ENCODE measurements at regions not wholly inside any gene's neighbourhood (a gene's known extent, or its start where the extent isn't known, plus 50 kb on each side); places are given as distances from the start of the nearest gene placed in this dataset.
"Not testable (repeated sequence)": the region's sequence is repeated elsewhere in the genome, so short reads cannot be mapped to it uniquely, and the experiment has no call there.

GRCh38 chr3:26291840-26292239 is 330.7 kb upstream of the LRRC3B start:
- DNase-seq, result no peak

GRCh38 chr3:26292780-26293179 is 329.8 kb upstream of the LRRC3B start:
- DNase-seq, result no peak

DNA sequence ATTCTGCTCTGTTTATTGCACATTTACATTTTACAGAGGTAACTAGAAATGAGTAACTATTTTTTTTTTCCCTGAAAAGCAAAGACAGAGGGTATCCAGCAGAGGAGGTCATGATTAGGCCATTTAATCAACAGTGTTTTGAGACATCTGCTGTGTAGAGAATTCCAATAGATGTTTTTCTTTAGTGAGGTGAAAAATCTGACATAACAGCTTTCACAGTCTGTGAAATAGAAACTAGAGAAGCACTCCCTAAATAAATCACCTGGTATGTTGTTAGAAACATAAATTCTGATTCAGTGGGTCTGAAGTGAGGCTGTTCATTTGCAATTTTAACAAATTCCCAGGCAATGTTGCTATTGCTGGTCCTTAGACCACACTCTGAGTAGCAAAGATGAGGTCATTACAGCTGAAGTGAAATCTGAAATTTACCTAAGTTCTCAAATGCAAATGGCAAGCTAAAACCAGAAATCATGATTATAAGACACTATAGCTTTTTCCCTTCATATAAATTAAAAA is 329.2 kb upstream of the LRRC3B start:
- DNase-seq, result no peak

GRCh38 chr3:26307192-26307591 is 315.4 kb upstream of the LRRC3B start:
- no peak for DNase-seq

- no peak for DNase-seq
Observed at GRCh38 chr3:26307787-26308186, 314.8 kb upstream of the LRRC3B start.

DNA sequence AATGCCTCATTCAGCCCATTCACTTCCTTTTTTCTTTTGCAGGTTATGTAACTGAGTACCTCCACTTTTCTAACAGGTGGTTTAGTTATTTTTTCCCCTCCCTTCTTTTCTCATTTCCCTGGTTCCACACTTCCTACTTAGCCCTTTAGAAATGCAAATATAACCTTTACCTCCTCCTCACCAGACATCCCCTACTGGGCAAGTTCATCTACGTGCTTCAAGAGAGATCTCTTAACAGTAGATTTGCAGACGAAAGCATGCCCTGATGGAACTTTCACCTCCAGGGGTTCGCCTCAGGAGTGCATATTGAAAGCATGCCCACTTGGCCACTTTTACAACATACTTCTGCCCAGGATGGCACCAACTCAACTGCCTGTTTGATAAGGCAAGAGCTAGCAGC is 314.1 kb upstream of the LRRC3B start:
- DNase-seq, result no peak

DNA sequence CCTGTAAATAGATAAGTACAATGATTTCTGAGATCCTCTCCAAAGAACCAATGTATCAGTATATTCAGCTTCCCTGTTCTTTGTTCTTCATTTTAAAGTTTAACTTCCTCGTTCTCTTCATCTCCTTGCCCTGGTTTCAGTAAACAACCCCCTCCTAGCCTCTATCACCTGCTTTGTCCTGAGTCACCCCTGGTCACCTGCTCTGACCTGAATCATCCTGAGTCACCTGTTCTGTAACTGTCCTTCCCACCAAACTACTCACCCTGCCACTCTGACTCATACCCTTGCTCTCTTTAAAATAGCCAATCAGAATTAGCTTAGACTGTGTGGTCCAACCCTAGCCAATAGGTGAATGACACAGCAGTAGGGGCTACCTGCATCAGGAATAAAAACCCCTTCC is 313.0 kb upstream of the LRRC3B start:
- DNase-seq, result not testable (repeated sequence)

- no peak for DNase-seq
Observed at GRCh38 chr3:26312816-26313215, 309.8 kb upstream of the LRRC3B start.

- DNase-seq, result no peak
Observed at GRCh38 chr3:26316472-26316871, 306.1 kb upstream of the LRRC3B start.

DNA sequence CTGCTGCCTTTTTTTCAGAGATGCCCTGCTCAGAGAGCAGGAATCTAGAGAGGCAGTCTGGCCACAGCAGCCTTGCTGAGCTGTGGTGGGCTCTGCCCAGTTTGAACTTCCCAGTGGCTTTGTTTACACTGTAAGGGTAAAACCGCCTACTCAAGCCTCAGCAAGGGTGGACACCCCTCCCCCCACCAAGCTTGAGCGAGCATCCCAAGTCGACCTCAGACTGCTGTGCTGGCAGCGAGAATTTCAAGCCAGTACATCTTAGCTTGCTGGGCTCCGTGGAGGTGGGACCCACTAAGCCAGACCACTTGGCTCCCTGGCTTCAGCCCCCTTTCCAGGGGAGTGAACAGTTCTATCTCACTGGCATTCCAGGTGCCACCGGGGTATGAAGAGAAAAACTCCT is 298.8 kb upstream of the LRRC3B start:
- DNase-seq, result not testable (repeated sequence)

DNA sequence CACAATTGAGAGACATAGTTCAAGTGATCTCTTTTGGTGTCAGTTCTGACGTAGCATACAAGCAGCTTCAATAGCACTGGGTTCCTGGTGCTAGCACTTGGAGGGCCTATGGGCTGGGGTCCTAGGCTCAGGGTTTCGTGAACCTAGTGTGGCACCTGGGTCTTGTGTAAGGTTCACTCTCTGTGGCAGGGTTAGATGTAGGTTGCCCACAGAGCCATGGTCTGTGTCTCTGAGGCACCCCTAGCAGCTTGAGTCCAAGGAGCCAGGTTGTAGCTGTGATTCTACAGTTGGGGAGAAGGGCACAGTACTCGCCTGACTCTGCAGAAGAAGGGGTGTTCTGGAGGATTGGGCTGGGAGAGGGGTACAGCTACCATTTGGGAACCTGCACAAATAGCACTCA is 282.6 kb upstream of the LRRC3B start:
- no peak for DNase-seq

- no peak for DNase-seq
Observed at GRCh38 chr3:26343647-26344046, 278.9 kb upstream of the LRRC3B start.

DNA sequence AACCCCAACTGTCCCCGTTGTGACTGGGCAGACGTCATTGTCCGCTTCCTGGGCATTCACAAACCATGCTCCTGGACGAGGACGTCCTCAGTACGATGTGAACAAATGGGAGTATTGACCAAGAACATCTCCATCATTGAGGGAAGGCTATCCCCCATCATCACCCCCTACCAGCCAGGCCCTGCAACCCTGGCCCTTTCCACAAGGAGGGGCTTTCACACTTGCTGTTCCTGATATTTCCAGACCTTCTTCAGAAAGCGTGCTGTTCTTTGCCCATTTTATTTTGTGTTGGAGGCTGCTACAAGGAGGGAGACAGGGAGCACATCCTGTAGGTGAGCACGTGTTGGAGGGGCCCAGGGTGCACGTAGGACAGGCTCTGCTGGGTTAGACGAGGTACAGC is 277.0 kb upstream of the LRRC3B start:
- no peak for DNase-seq

- no peak for DNase-seq
Observed at GRCh38 chr3:26346497-26346896, 276.1 kb upstream of the LRRC3B start.

- no peak for DNase-seq
Observed at GRCh38 chr3:26347150-26347549, 275.4 kb upstream of the LRRC3B start.

GRCh38 chr3:26350853-26351252 is 271.7 kb upstream of the LRRC3B start:
- DNase-seq, result no peak

GRCh38 chr3:26353097-26353496 is 269.5 kb upstream of the LRRC3B start:
- no peak for DNase-seq

- DNase-seq, result no peak
Observed at GRCh38 chr3:26358405-26358804, 264.2 kb upstream of the LRRC3B start.

DNA sequence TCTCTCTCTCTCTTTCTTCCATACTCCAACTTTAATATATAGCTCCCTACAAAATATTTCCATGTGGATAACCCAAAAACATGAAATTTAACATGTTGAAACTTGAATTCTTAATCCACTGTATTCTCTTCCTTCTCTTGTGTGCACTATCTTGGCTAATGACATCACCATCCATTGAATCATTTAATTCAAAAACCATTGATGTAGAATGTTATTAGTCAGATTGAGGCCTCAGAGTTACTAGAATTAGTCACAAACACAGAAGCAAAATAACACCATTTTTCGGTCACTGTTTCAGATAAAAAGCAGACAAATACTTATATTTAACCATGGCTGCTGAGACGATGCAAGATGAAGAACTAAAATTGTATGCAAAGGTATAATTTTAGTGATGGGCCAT is 256.9 kb upstream of the LRRC3B start:
- no peak for DNase-seq

GRCh38 chr3:26368312-26368711 is 254.3 kb upstream of the LRRC3B start:
- DNase-seq, result no peak

DNA sequence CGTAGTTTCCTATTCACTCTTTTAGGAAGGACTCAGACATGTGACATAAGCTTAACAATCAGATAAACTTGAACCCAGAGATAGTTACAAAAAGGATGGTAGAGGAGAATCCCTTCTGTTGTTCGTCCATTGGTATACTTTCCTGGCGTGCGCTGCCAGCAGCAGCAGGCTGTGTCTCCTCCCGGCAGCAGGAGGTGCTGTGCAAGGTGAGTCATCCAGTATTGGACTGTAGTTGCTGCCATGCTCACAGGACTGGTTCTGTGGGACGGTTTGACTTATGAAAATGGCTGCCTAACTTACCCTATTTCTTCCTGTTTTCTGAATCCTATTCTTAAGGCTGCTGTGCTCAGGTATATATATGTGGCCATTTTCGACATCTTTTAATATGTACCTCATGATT is 253.4 kb upstream of the LRRC3B start:
- DNase-seq, result no peak

- DNase-seq, result no peak
Observed at GRCh38 chr3:26375843-26376530, 246.6 kb upstream of the LRRC3B start.

DNA sequence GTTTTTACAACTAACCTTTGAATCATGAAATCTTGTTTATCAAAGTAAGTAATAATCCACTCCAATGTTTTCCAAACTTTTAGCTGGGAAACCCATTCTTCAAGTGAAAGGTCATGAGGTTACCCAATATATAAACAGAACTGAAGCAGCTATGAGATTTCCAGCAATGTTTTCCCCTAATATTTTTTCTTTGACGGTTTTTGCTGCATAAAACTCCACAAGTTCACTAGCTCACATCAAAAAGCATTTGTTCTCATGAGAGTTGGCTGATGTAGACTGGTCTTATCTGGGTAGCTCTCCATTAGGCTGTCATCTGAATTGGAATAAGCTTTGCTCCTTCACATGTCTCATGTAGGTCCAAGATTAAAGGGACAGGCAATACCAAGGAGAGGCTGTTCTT is 241.2 kb upstream of the LRRC3B start:
- no peak for DNase-seq

DNA sequence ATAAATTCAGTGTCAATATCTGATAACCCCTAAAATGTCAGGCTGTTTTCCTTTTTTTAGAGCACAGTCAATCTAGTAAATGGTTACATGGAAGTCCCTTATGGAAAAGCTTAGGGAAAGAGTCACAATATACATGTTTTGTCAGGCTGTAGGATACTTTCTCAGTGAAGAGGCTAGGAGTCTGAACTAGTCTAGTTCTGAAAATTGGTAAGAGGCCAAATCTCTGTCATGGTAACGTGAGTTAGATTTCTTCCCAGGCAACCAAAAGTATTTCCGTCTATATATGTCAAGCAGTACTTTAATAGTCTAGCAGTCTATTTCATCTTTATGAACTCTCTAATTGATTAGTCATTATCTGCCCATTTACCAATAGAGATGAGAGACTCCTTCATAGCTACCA is 215.9 kb upstream of the LRRC3B start:
- DNase-seq, result no peak

DNA sequence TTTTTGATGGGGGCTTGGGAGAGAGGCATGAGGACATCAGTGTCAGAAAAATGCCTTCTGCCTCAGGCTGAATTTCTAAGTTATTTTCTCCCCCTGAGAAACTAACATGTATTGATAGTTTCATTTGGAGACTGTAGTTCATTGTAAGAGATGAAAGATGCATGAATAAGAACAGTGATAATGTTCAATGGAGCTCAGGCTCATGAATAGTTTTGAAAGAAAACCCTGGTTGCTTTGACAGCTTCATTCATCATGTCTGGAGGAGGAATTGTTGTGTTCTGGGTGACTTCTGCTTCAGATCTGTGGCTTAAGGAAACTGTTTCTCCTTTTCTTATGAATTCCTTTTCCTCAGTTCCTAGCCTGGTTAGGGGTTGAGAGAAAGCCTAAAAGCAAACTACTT is 204.0 kb upstream of the LRRC3B start:
- no peak for DNase-seq
